ENCODE measurements at regions not wholly inside any gene's neighbourhood (a gene's known extent, or its start where the extent isn't known, plus 50 kb on each side); places are given as distances from the start of the nearest gene placed in this dataset.
"Not testable (repeated sequence)": the region's sequence is repeated elsewhere in the genome, so short reads cannot be mapped to it uniquely, and the experiment has no call there.

DNA sequence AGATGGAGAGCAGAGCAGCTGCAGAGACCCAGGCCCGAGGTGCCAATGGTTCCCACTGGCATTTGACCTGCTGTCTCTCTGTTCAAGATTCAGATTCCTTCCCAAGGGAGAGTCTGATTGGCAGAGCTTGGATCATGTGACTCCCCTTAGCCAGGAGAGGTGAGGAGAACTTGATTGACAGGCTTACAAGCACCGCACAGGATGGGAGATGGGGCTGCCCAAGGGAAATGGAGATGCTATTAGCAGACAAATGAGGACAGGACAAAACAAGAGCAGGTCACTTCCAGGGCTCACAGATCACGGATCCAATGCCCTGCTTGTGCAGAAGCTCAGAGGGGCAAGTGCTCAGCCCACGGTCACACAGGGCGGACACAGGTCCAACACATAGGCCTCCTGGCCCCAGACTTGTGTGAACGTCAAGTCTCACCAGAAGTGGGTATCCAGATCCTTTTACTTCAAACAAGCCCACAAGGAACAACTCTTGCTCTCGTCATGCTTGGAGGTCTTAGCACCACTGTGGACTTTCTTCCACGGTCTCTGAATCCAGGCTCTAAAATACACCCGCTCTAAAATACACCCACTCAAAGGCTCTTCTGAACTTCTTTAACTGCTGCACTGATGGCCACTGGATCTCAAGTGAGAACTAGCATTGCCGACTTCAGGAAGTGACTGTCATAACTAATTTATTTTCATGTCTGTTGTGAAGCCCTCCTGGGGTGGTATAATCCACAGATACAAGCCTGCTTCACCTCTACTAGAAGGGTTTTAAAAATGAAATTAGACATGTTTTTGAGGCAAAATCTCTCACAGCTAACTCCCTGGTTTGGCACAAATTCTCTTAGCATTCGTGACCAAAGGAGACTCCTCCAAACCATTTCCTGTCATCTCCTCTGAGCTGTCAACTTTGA lies 274.9 kb downstream of the RRAGC start (continued):
- TF ChIP-seq, protein P1, sequence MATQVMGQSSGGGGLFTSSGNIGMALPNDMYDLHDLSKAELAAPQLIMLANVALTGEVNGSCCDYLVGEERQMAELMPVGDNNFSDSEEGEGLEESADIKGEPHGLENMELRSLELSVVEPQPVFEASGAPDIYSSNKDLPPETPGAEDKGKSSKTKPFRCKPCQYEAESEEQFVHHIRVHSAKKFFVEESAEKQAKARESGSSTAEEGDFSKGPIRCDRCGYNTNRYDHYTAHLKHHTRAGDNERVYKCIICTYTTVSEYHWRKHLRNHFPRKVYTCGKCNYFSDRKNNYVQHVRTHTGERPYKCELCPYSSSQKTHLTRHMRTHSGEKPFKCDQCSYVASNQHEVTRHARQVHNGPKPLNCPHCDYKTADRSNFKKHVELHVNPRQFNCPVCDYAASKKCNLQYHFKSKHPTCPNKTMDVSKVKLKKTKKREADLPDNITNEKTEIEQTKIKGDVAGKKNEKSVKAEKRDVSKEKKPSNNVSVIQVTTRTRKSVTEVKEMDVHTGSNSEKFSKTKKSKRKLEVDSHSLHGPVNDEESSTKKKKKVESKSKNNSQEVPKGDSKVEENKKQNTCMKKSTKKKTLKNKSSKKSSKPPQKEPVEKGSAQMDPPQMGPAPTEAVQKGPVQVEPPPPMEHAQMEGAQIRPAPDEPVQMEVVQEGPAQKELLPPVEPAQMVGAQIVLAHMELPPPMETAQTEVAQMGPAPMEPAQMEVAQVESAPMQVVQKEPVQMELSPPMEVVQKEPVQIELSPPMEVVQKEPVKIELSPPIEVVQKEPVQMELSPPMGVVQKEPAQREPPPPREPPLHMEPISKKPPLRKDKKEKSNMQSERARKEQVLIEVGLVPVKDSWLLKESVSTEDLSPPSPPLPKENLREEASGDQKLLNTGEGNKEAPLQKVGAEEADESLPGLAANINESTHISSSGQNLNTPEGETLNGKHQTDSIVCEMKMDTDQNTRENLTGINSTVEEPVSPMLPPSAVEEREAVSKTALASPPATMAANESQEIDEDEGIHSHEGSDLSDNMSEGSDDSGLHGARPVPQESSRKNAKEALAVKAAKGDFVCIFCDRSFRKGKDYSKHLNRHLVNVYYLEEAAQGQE (IDR thresholded peaks at IDR 0.05), result no peak
- TF ChIP-seq JUND (IDR thresholded peaks at IDR 0.05), result no peak
- TF ChIP-seq SP1 (IDR thresholded peaks at IDR 0.05), result no peak
- TF ChIP-seq RXRA (IDR thresholded peaks at IDR 0.05), result no peak

DNA sequence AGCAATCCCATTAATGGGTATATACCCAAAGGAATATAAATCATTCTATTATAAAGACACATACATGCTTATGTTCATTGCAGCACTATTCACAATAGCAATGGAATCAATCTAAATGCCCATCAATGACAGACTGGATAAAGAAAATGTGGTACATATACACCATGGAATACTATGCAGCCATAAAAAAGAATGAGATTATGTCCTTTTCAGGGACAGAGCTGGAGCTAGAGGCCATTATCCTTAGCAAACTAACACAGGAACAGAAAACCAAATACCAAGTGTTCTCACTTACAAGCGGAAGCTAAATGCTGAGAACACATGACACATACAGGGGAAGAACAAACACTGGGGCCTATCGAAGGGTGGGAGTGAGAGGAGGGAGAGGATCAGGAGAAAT lies 276.3 kb downstream of the RRAGC start:
- 81% methylated on average over 2 of the region's 2 CpGs for WGBS
- not testable (repeated sequence) for H3K27me3 ChIP-seq (ENCODE audit: control insufficient read depth in 4 of 4, insufficient read depth in 4 of 4, low read length in 3 of 4); DNase-seq (ENCODE audit: low spot score); H3K9ac ChIP-seq (ENCODE audit: low read depth in 1 of 2, low read length in 2 of 2); H3K9me3 ChIP-seq (ENCODE audit: control insufficient read depth in 4 of 4, low read length in 3 of 4); H3K27ac ChIP-seq (ENCODE audit: low read depth in 1 of 2, low read length in 2 of 2); H3K4me1 ChIP-seq (ENCODE audit: control insufficient read depth in 4 of 4, insufficient read depth in 4 of 4, low read length in 3 of 4); H3K36me3 ChIP-seq (ENCODE audit: control insufficient read depth in 4 of 4, insufficient read depth in 3 of 4, low read depth in 1 of 4, low read length in 3 of 4); H3K4me3 ChIP-seq (ENCODE audit: low read depth in 1 of 3, low read length in 3 of 3)

DNA sequence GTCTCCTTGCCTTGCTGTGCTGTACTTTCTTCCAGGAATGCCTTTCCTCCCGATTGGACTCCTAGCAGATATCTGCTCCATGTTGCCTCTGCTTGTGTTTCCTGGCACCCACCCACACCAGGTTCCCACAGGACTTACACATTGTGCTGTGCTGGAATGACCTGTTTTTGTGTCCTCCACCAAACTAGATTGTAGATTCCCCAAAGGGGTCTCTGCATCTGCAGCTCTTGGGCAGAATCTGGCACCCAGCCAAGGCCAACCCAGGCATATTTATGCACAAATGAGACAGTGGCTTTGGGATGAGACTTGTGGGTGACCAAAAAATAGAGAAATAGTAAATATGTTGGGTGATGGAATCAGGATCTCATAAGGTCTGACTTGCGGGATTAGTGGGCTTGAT lies 278.2 kb downstream of the RRAGC start:
- no peaks in the 10 kb centered on the region for H3K9me3 ChIP-seq (ENCODE audit: control insufficient read depth in 4 of 4, low read length in 3 of 4)
- H3K27me3 ChIP-seq (ENCODE audit: control insufficient read depth in 4 of 4, insufficient read depth in 4 of 4, low read length in 3 of 4), result peaks cover 0 to 12% (median 2%) of the 10 kb centered on the region in 4 donors
- H3K9ac ChIP-seq (ENCODE audit: low read depth in 1 of 2, low read length in 2 of 2), result no peak overlapping the region
- 64% methylated on average over 2 of the region's 2 CpGs for WGBS
- H3K4me3 ChIP-seq (ENCODE audit: low read depth in 1 of 3, low read length in 3 of 3), result no peak overlapping the region
- no peak overlapping the region for H3K27ac ChIP-seq (ENCODE audit: low read depth in 1 of 2, low read length in 2 of 2)
- H3K36me3 ChIP-seq (ENCODE audit: control insufficient read depth in 4 of 4, insufficient read depth in 3 of 4, low read depth in 1 of 4, low read length in 3 of 4), result no peaks in the 10 kb centered on the region
- TF ChIP-seq RAD21 (IDR thresholded peaks at IDR 0.05) (no peak), SP1 (IDR thresholded peaks at IDR 0.05) (no peak), JUND (IDR thresholded peaks at IDR 0.05) (no peak), FOXA2 (IDR thresholded peaks at IDR 0.05) (no peak), RXRA (IDR thresholded peaks at IDR 0.05) (no peak), HNF4G (IDR thresholded peaks at IDR 0.05) (no peak), GABPA (IDR thresholded peaks at IDR 0.05 in 1 of 2, conservative IDR thresholded peaks at IDR 0.05 in 1 of 2) (no peak), HNF4A (conservative IDR thresholded peaks at IDR 0.05) (no peak), FOXA1 (IDR thresholded peaks at IDR 0.05) (no peak), NR2F2 (IDR thresholded peaks at IDR 0.05) (no peak), YY1 (IDR thresholded peaks at IDR 0.05) (no peak), TAF1 (conservative IDR thresholded peaks at IDR 0.05) (no peak), EGR1 (IDR thresholded peaks at IDR 0.05; ENCODE audit: low read depth in 2 of 2) (no peak)
- TF ChIP-seq, protein P2, sequence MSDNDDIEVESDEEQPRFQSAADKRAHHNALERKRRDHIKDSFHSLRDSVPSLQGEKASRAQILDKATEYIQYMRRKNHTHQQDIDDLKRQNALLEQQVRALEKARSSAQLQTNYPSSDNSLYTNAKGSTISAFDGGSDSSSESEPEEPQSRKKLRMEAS (IDR thresholded peaks at IDR 0.05), result no peak
- TF ChIP-seq, protein P3, sequence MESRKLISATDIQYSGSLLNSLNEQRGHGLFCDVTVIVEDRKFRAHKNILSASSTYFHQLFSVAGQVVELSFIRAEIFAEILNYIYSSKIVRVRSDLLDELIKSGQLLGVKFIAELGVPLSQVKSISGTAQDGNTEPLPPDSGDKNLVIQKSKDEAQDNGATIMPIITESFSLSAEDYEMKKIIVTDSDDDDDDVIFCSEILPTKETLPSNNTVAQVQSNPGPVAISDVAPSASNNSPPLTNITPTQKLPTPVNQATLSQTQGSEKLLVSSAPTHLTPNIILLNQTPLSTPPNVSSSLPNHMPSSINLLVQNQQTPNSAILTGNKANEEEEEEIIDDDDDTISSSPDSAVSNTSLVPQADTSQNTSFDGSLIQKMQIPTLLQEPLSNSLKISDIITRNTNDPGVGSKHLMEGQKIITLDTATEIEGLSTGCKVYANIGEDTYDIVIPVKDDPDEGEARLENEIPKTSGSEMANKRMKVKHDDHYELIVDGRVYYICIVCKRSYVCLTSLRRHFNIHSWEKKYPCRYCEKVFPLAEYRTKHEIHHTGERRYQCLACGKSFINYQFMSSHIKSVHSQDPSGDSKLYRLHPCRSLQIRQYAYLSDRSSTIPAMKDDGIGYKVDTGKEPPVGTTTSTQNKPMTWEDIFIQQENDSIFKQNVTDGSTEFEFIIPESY (IDR thresholded peaks at IDR 0.05), result no peak
- TF ChIP-seq, protein P1 (IDR thresholded peaks at IDR 0.05), result no peak
- TF ChIP-seq, protein P4, sequence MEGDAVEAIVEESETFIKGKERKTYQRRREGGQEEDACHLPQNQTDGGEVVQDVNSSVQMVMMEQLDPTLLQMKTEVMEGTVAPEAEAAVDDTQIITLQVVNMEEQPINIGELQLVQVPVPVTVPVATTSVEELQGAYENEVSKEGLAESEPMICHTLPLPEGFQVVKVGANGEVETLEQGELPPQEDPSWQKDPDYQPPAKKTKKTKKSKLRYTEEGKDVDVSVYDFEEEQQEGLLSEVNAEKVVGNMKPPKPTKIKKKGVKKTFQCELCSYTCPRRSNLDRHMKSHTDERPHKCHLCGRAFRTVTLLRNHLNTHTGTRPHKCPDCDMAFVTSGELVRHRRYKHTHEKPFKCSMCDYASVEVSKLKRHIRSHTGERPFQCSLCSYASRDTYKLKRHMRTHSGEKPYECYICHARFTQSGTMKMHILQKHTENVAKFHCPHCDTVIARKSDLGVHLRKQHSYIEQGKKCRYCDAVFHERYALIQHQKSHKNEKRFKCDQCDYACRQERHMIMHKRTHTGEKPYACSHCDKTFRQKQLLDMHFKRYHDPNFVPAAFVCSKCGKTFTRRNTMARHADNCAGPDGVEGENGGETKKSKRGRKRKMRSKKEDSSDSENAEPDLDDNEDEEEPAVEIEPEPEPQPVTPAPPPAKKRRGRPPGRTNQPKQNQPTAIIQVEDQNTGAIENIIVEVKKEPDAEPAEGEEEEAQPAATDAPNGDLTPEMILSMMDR (IDR thresholded peaks at IDR 0.05; ENCODE audit: low read depth, low read length, missing input control), result no peak
- TF ChIP-seq, protein P5, sequence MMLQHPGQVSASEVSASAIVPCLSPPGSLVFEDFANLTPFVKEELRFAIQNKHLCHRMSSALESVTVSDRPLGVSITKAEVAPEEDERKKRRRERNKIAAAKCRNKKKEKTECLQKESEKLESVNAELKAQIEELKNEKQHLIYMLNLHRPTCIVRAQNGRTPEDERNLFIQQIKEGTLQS (IDR thresholded peaks at IDR 0.05), result no peak
- DNase-seq (ENCODE audit: low spot score), result no peak
- H3K4me1 ChIP-seq (ENCODE audit: control insufficient read depth in 4 of 4, insufficient read depth in 4 of 4, low read length in 3 of 4), result no peaks in the 10 kb centered on the region

Data from liver (tissue), 8 donors.